ENCODE measurements at regions not wholly inside any gene's neighbourhood (a gene's known extent, or its start where the extent isn't known, plus 50 kb on each side); places are given as distances from the start of the nearest gene placed in this dataset.

- Histone ChIP-seq H3K4me3 (replicated peaks in 1 of 2; ENCODE audit: low read depth in 1 of 2, low read length in 2 of 2) (no peak overlapping the region), H3K27me3 (ENCODE audit: insufficient read depth, low read length) (0 out of 2 replicates have a peak, but pooled peaks cover 16% of the 10 kb centered on the region), H3K79me2 (ENCODE audit: insufficient read depth, low read length) (no peaks in the 10 kb centered on the region), H3K4me1 (ENCODE audit: control insufficient read depth in 1 of 2, insufficient read depth in 2 of 2, low read length in 2 of 2) (no peaks in the 10 kb centered on the region), H3K4me2 (ENCODE audit: low read length) (no peak overlapping the region), H2AFZ (ENCODE audit: low read depth, low read length, poor library complexity, severe bottlenecking) (no peak overlapping the region), H3K9ac (ENCODE audit: low read length) (no peak overlapping the region), H3K9me3 (ENCODE audit: control insufficient read depth in 1 of 2, insufficient read depth in 1 of 2, low read depth in 1 of 2, low read length in 2 of 2) (no peaks in the 10 kb centered on the region), H3K36me3 (ENCODE audit: control insufficient read depth in 1 of 2, insufficient read depth in 2 of 2, low read length in 2 of 2) (no peaks in the 10 kb centered on the region), H3K9me2 (ENCODE audit: insufficient read depth) (no peaks in the 10 kb centered on the region), H4K20me1 (ENCODE audit: insufficient read depth) (no peaks in the 10 kb centered on the region), H3K27ac (ENCODE audit: low read depth, low read length) (no peak overlapping the region)
- TF ChIP-seq ELF1 (IDR thresholded peaks at IDR 0.05; ENCODE audit: borderline replicate concordance, low read depth) (no peak), POLR2AphosphoS5 (IDR thresholded peaks at IDR 0.05; ENCODE audit: low read depth, low read length) (no peak), JUND (IDR thresholded peaks at IDR 0.05) (no peak), TCF7L2 (IDR thresholded peaks at IDR 0.05; ENCODE audit: borderline replicate concordance, extremely low read depth, insufficient read depth, insufficient read length) (no peak)
- BruUV-seq (replicated peaks) = no TSS peak
- ATAC-seq = no peak
- intact Hi-C loops (cut with micrococcal nuclease) = no loop called here
- no peak for DNase-seq (ENCODE audit: low read depth, low spot score)
- ChIA-PET CTCF (interaction anchor here (0.6 to 1.3 kb wide), 2 partner anchors 12 to 127 kb away, joined by 3 to 4 read pairs; no protein-coding TSS in a partner anchor), RAD21 (ENCODE audit: low non-redundant PET in 1 of 2, low total read pairs in 2 of 2, uncharacterized antibody in 2 of 2, unreplicated experiment in 2 of 2) (no interaction called here), POLR2A (no interaction called here)
Measured at GRCh38 chr13:77466753-77467422, 68.6 kb upstream of the SCEL start.

- Histone ChIP-seq H3K4me3 (replicated peaks in 1 of 2; ENCODE audit: low read depth in 1 of 2, low read length in 2 of 2) (no peak overlapping the region), H2AFZ (ENCODE audit: low read depth, low read length, poor library complexity, severe bottlenecking) (no peak overlapping the region), H3K79me2 (ENCODE audit: insufficient read depth, low read length) (no peaks in the 10 kb centered on the region), H3K4me2 (ENCODE audit: low read length) (no peak overlapping the region), H4K20me1 (ENCODE audit: insufficient read depth) (no peaks in the 10 kb centered on the region), H3K4me1 (ENCODE audit: control insufficient read depth in 1 of 2, insufficient read depth in 2 of 2, low read length in 2 of 2) (no peaks in the 10 kb centered on the region), H3K9me3 (ENCODE audit: control insufficient read depth in 1 of 2, insufficient read depth in 1 of 2, low read depth in 1 of 2, low read length in 2 of 2) (no peaks in the 10 kb centered on the region), H3K27ac (ENCODE audit: low read depth, low read length) (no peak overlapping the region), H3K9me2 (ENCODE audit: insufficient read depth) (no peaks in the 10 kb centered on the region), H3K9ac (ENCODE audit: low read length) (no peak overlapping the region), H3K36me3 (ENCODE audit: control insufficient read depth in 1 of 2, insufficient read depth in 2 of 2, low read length in 2 of 2) (no peaks in the 10 kb centered on the region), H3K27me3 (ENCODE audit: insufficient read depth, low read length) (0 out of 2 replicates have a peak, but pooled peaks cover 16% of the 10 kb centered on the region)
- ChIA-PET RAD21 (ENCODE audit: low non-redundant PET in 1 of 2, low total read pairs in 2 of 2, uncharacterized antibody in 2 of 2, unreplicated experiment in 2 of 2) (no interaction called here), POLR2A (no interaction called here), CTCF (no interaction called here)
- ATAC-seq = no peak
- no peak for DNase-seq (ENCODE audit: low read depth, low spot score)
- TF ChIP-seq JUND (IDR thresholded peaks at IDR 0.05) (no peak), EGR1 (IDR thresholded peaks at IDR 0.05; ENCODE audit: low read depth) (no peak), EZH2phosphoT487 (IDR thresholded peaks at IDR 0.05; ENCODE audit: borderline replicate concordance) (no peak), POLR2AphosphoS5 (IDR thresholded peaks at IDR 0.05; ENCODE audit: low read depth, low read length) (no peak), ZNF274 (IDR thresholded peaks at IDR 0.05; ENCODE audit: low read depth, low read length) (no peak), ATF3 (IDR thresholded peaks at IDR 0.05) (no peak), SIN3A (IDR thresholded peaks at IDR 0.05; ENCODE audit: low read depth) (no peak), SP1 (IDR thresholded peaks at IDR 0.05; ENCODE audit: low read depth) (no peak), POLR2A (IDR thresholded peaks at IDR 0.05; ENCODE audit: borderline replicate concordance, extremely low read depth, insufficient read depth, insufficient read length) (no peak), YY1 (IDR thresholded peaks at IDR 0.05; ENCODE audit: extremely low read depth, insufficient replicate concordance, low read depth, low read length) (no peak)
- intact Hi-C loops (cut with micrococcal nuclease) = no loop called here
- BruUV-seq (replicated peaks) = no TSS peak
Measured at GRCh38 chr13:77465603-77466195, 69.8 kb upstream of the SCEL start.
